Thyroid gland (tissue), 4 donors: ENCODE measurements at regions not wholly inside any gene's neighbourhood (a gene's known extent, or its start where the extent isn't known, plus 50 kb on each side); places are given as distances from the start of the nearest gene placed in this dataset.

Experiments
- CTCF ChIP-seq, 6 experiments: fragments of 200-600 bp in 3 of 6; fragments of 450-650 bp in 3 of 6; sonication (generic) in 3 of 6; IDR thresholded peaks; one replicate each; pipeline ENCODE4 v1.5.1; 2016 to 2019; ENCODE audit warnings: antibody characterized with exemption in 6 of 6, mild to moderate bottlenecking in 2 of 6, inconsistent platforms in 1 of 6, moderate library complexity in 1 of 6
- POLR2A ChIP-seq, 2 donors: fragments of 450-650 bp; IDR thresholded peaks; one replicate each; pipeline ENCODE4 v1.6.1; 2017; ENCODE audit warnings: antibody characterized with exemption in 2 of 2, mild to moderate bottlenecking in 2 of 2, moderate library complexity in 1 of 2

- TF ChIP-seq CTCF (IDR thresholded peaks at IDR 0.05) (no peak), POLR2A (IDR thresholded peaks at IDR 0.05) (no peak)
Observed at GRCh38 chr22:49364398-49364797, 463.3 kb downstream of the BRD1 start.
